IPS-18c (cell line): ENCODE measurements at regions not wholly inside any gene's neighbourhood (a gene's known extent, or its start where the extent isn't known, plus 50 kb on each side); places are given as distances from the start of the nearest gene placed in this dataset.
"Not testable (repeated sequence)": the region's sequence is repeated elsewhere in the genome, so short reads cannot be mapped to it uniquely, and the experiment has no call there.

ENCODE experiments used
- H3K4me3 ChIP-seq: 2 replicates; pipeline ENCODE4 v1.7.0; 2013; ENCODE audit warnings: low read depth, mild to moderate bottlenecking, low read length, moderate library complexity; ENCODE audit not compliant: insufficient read depth
- H3K9me3 ChIP-seq: one replicate; pipeline ENCODE4 v1.6.1; 2013; ENCODE audit warnings: mild to moderate bottlenecking, low read length, moderate library complexity; ENCODE audit not compliant: control insufficient read depth, insufficient read depth

GRCh38 chr6:100322886-100323285 is 141.8 kb downstream of the SIM1 start:
- Histone ChIP-seq H3K4me3 (no peak overlapping the region), H3K9me3 (no peaks in the 10 kb centered on the region)

DNA sequence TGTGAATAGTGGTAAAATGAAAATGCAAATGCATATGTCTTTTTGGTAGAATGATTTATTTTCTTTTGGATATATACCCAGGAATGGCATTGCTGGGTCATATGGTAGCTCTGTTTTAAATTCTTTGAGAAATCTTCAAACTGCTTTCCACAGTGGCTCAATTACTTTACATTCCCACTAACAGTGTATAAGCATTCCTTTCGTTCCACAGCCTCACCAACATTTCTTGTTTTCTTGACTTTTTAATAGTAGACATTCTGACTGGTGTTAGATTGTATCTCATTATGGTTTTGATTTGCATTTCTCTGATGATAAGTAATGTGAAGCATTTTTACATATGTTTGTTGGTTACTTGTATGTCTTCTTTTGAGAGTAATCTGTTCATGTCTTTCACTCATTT is 144.0 kb downstream of the SIM1 start:
- H3K4me3 ChIP-seq = no peak overlapping the region
- H3K9me3 ChIP-seq = no peaks in the 10 kb centered on the region

DNA sequence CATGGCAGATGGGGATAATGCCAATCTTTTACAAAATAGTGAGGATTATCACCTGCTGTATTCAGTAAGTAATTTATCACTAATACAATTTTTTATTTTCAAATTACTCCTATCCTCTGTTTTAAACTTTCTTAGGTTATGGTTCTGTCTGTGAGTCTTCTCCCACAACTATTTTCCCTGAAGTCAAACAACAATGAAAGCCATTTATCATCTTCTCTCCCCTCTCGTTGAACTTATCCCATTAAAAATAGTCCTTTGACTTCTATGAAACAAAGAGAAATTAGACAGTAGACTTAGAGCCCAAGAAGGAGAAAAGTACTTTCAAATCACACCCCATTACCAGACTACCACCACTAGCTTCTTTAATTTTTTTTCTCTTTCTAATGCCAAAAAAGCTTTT is 147.7 kb downstream of the SIM1 start:
- no peaks in the 10 kb centered on the region for H3K9me3 ChIP-seq

GRCh38 chr6:100314186-100314585 is 150.5 kb downstream of the SIM1 start:
- Histone ChIP-seq H3K4me3 (no peak overlapping the region), H3K9me3 (no peaks in the 10 kb centered on the region)

More for the DNA sequence above, 147.7 kb downstream of the SIM1 start:
- H3K4me3 ChIP-seq = no peak overlapping the region

GRCh38 chr6:100311707-100312251 is 152.9 kb downstream of the SIM1 start:
- no peak overlapping the region for H3K4me3 ChIP-seq
- H3K9me3 ChIP-seq = no peaks in the 10 kb centered on the region

- H3K9me3 ChIP-seq = no peaks in the 10 kb centered on the region
- no peak overlapping the region for H3K4me3 ChIP-seq
These were observed 155.5 kb downstream of the SIM1 start for GRCh38 chr6:100309174-100309573.

DNA sequence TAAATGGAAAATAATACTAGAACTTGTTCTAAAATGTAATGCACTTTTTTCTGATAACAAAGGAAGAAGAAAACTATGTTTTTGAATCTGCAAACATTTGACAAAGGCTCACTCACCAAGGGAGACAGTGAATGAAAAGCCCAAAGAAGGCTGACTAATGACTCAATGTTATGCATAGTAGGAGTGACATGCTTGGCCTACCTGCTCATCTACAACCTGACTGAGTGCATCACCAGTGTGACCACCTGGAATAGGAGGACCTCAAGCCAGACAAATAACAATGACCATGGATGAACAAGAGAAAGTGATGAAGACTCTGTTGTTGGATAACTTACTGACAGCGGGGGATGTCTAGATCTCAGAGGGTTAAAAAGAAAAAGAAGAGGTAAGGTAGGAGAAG is 157.2 kb downstream of the SIM1 start:
- Histone ChIP-seq H3K9me3 (no peaks in the 10 kb centered on the region), H3K4me3 (no peak overlapping the region)

GRCh38 chr6:100305209-100305869 is 159.4 kb downstream of the SIM1 start:
- no peak overlapping the region for H3K4me3 ChIP-seq
- no peaks in the 10 kb centered on the region for H3K9me3 ChIP-seq

DNA sequence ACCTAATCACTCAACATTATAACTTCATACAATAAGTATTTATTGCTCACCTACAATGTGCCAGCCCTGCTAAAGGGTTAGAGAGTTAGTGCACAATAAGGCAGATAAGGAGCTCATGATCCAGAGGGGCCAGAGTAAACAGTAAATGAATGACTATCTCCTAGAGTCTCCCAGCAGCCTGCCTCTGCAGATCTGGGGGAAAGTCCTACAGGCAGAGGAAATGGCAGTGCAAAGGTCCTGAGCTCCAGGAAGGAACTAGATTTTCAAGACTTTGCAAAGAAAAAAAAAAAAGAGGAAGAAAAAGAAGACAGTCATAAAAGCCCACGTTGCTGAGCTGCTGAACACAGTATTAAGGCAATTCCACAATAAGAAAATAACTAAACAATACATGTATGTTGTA is 160.1 kb downstream of the SIM1 start:
- Histone ChIP-seq H3K4me3 (no peak overlapping the region), H3K9me3 (no peaks in the 10 kb centered on the region)

DNA sequence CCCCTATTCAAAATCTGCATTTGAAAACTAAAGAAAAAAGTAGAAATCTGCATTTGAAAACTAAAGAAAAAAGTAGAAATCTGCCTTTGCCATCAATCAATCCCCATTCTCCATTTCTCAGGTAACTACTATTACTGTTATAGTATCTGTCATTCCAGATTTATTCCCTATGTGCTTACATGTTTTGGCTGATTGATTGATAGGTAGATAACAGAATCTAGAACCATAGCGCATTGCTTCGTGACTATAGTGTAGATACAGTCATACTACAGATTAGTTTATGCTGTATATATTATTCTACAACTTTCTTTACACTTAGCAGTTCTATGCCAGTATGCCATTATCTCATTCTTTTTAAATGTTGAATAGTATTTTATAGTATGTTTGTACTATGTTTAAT is 163.0 kb downstream of the SIM1 start:
- Histone ChIP-seq H3K9me3 (no peaks in the 10 kb centered on the region), H3K4me3 (no peak overlapping the region)

- H3K9me3 ChIP-seq = no peaks in the 10 kb centered on the region
- H3K4me3 ChIP-seq = no peak overlapping the region
These were observed 164.4 kb downstream of the SIM1 start for GRCh38 chr6:100300221-100300736.

GRCh38 chr6:100296810-100297544 is 167.7 kb downstream of the SIM1 start:
- H3K9me3 ChIP-seq = no peaks in the 10 kb centered on the region
- no peak overlapping the region for H3K4me3 ChIP-seq

- not testable (repeated sequence) for H3K4me3 ChIP-seq, H3K9me3 ChIP-seq
These were observed 169.5 kb downstream of the SIM1 start for GRCh38 chr6:100295172-100295571.

DNA sequence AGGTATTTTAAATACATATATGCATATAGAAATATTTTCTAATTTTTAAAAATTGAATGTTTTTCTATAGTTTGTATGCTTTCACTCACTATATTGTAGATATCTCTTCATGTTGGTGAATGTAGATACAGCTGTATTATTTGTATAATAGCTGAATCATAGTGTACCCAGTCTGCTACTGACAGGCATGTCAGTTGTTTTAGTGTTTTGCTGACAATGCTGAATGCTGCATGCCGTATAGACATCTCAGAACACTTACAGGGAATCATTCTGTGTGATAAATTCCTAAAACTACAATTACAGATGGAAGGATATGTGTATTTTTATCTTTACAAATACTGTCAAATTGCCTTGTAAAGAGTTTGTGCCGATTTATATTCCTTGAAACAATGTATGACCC is 175.4 kb downstream of the SIM1 start:
- no peaks in the 10 kb centered on the region for H3K9me3 ChIP-seq

GRCh38 chr6:100288311-100288710 is 176.4 kb downstream of the SIM1 start:
- H3K9me3 ChIP-seq = no peaks in the 10 kb centered on the region
- H3K4me3 ChIP-seq = no peak overlapping the region

More for the DNA sequence above, 175.4 kb downstream of the SIM1 start:
- no peak overlapping the region for H3K4me3 ChIP-seq

GRCh38 chr6:100283285-100283684 is 181.4 kb downstream of the SIM1 start:
- Histone ChIP-seq H3K9me3 (no peaks in the 10 kb centered on the region), H3K4me3 (no peak overlapping the region)

- peak overlapping the region; percentile 34; the same call in 1 of the 2 replicates for H3K4me3 ChIP-seq
These were observed 183.2 kb downstream of the SIM1 start for GRCh38 chr6:100281471-100281901.

More at GRCh38 chr6:100281471-100281901, 183.2 kb downstream of the SIM1 start:
- no peaks in the 10 kb centered on the region for H3K9me3 ChIP-seq
